Erythroblast (primary cell): ENCODE measurements at regions not wholly inside any gene's neighbourhood (a gene's known extent, or its start where the extent isn't known, plus 50 kb on each side); places are given as distances from the start of the nearest gene placed in this dataset.

ENCODE experiments used
- GATA1 ChIP-seq: IDR thresholded peaks from 2 replicates; pipeline ENCODE4 v1.6.1; 2011; ENCODE audit warnings: low read depth, mild to moderate bottlenecking, control low read depth, low read length, moderate library complexity
- POLR2A ChIP-seq: IDR thresholded peaks from 2 replicates; pipeline ENCODE4 v1.6.1; 2011; ENCODE audit warnings: mild to moderate bottlenecking, low read length

DNA sequence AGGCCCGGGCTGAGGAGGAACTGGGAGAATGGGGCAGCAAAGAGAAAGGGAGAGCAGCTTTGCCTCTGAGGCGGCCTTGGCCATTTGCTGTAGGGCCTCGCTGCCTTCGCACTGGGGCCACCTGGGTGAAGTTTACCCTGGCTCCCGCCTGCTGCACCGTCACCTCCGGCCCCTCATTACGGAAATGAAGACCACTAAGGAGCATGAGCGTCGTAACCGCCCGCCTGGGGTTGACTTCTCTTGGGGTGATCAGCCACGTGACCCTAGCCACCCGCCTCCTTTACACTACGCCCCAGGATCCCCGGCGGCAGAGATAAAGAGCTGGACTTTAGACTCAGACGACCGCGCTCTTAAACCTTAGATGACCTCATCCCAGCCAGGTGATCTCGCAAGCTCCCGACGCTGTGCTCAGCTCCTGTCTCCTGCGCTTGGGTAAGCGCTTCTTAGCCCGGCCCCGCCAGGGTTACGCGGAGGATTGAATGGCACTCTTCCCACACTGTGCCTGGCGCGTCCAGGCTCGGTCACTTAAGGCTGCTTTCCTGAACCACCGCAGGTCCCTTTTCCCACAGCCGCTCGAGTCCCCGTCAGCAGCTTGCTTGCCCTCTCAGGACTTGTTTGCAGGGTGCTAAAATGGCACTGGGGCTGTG lies 107.9 kb upstream of the LARP1 start:
- TF ChIP-seq POLR2A (peak; percentile 39), GATA1 (no peak)
